ENCODE measurements at regions not wholly inside any gene's neighbourhood (a gene's known extent, or its start where the extent isn't known, plus 50 kb on each side); places are given as distances from the start of the nearest gene placed in this dataset.
A peak's percentile ranks its signal among the peaks of the same experiment; 100 is the strongest.

GRCh38 chr2:226660526-226660925 lies 139.1 kb downstream of the IRS1 start (continued):
- TF ChIP-seq YEATS2 (CRISPR knock-in tag; IDR thresholded peaks at IDR 0.05; ENCODE audit: borderline replicate concordance) (no peak), ZNF816 (CRISPR knock-in tag; IDR thresholded peaks at IDR 0.05; ENCODE audit: borderline replicate concordance) (no peak), ARHGAP35 (CRISPR knock-in tag; IDR thresholded peaks at IDR 0.05; ENCODE audit: borderline replicate concordance) (no peak), RARG (CRISPR knock-in tag; IDR thresholded peaks at IDR 0.05; ENCODE audit: low read depth) (no peak), FOXA1 (IDR thresholded peaks at IDR 0.05) (no peak), FOXA1 (CRISPR knock-in tag; IDR thresholded peaks at IDR 0.05) (no peak), ZNF556 (CRISPR knock-in tag; IDR thresholded peaks at IDR 0.05; ENCODE audit: borderline replicate concordance) (no peak), RELA (CRISPR knock-in tag; IDR thresholded peaks at IDR 0.05) (no peak), MLX (CRISPR knock-in tag; IDR thresholded peaks at IDR 0.05) (no peak), ZNF644 (CRISPR knock-in tag; IDR thresholded peaks at IDR 0.05; ENCODE audit: low read depth) (peak; percentile 72)

GRCh38 chr2:226660124-226660523 lies 139.5 kb downstream of the IRS1 start:
- POLR2A ChIA-PET, result no interaction called here
- Histone ChIP-seq H3K4me2 (ENCODE audit: low read depth, low read length) (no peak overlapping the region), H3K9me3 (ENCODE audit: low read length) (no peaks in the 10 kb centered on the region), H3K79me2 (ENCODE audit: insufficient read depth, low read length) (no peaks in the 10 kb centered on the region), H2AFZ (ENCODE audit: low read length) (peak overlapping the region; percentile 7), H3K4me1 (ENCODE audit: insufficient read depth, low read length) (peaks cover 64% of the 10 kb centered on the region), H3K4me3 (replicated peaks in 1 of 3; ENCODE audit: insufficient read depth in 1 of 3, low read depth in 2 of 3, low read length in 3 of 3) (no peak overlapping the region), H3K36me3 (replicated peaks in 1 of 2; ENCODE audit: control insufficient read depth in 1 of 2, insufficient read depth in 2 of 2, low read length in 2 of 2) (no peaks in the 10 kb centered on the region), H3K27me3 (ENCODE audit: control insufficient read depth in 1 of 2, insufficient read depth in 2 of 2, low read length in 2 of 2) (no peaks in the 10 kb centered on the region), H4K20me1 (ENCODE audit: insufficient read depth, low read length) (no peaks in the 10 kb centered on the region), H3K9ac (ENCODE audit: insufficient read depth, low read depth, low read length) (no peak overlapping the region), H3K27ac (ENCODE audit: extremely low read length, insufficient read depth, low read length) (no peak overlapping the region)
- WGBS (ENCODE audit: low lambda C conversion rate), result 76% methylated on average over 5 of the region's 5 CpGs
- FAIRE-seq, result no peak
- DNase-seq (ENCODE audit: low spot score), result no peak
- TF ChIP-seq HHEX (CRISPR knock-in tag; IDR thresholded peaks at IDR 0.05) (no peak), MAFK (conservative IDR thresholded peaks at IDR 0.05 in 1 of 2, IDR thresholded peaks at IDR 0.05 in 1 of 2; ENCODE audit: low read length in 2 of 2) (peak; percentile 45 to 66; a peak in 2 of 4 replicates), MAFF (IDR thresholded peaks at IDR 0.05; ENCODE audit: low read depth, low read length) (peak; percentile 49)
- intact Hi-C loops (cut with micrococcal nuclease; ENCODE audit: unreplicated experiment), result no loop called here
- BruUV-seq (replicated peaks), result no TSS peak
- CTCF ChIA-PET (ENCODE audit: low intra/inter-chr PET ratio, low total read pairs), result no interaction called here
- ATAC-seq, result no peak
- in situ Hi-C loops (cut with HindIII; ENCODE audit: extremely low pct_ligation_motif_present, low pct_unique_long_range_greater_than_20kb), result no loop called here
